COLO668 (cell line): ENCODE measurements at regions not wholly inside any gene's neighbourhood (a gene's known extent, or its start where the extent isn't known, plus 50 kb on each side); places are given as distances from the start of the nearest gene placed in this dataset.
A peak's percentile ranks its signal among the peaks of the same experiment; 100 is the strongest.

Source experiments
- DNase-seq: peaks from one replicate; lab custom pipeline; 2025; ENCODE audit not compliant: unreplicated experiment; lab: John Stamatoyannopoulos, UW

DNA sequence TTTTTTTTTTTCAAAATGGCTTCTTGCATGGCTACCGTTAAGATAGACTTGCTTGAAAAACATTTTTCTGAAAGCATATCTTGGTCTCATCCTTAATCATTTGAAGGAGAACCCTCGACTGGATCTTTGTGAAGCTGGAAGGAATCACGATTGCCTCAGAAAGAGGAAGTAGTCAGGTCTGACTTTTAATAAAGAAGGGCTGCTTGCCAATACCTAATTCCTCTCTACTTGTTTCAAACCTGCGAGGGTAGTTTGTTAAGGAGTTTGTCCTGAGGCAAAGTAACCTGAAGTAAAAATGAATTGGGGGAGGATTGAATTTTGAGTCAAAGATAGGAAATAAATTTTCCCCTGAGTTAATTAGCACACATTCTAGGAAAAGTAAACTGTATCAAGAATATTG, 288.1 kb upstream of the MAP3K7 start:
- no peak for DNase-seq

DNA sequence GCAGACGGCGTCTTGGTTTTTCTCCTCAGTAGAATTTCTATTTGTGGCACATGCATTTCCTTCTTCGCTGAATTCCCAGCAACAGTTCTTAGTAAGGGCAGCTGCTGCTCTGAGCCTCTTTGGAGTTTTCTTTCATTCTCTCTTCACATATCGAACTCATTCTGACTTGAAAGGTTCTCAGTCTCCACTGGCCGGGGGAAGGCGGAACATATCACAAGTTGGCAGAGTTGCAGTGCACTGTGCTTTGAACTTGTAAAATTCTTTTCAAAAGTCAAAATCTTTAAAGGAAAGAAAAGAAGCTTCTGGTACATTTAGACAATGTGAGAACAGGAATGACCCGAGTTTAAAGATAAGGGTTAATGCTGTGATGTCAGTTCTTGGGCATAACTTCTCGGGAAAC, 286.1 kb upstream of the MAP3K7 start:
- DNase-seq, result no peak

DNA sequence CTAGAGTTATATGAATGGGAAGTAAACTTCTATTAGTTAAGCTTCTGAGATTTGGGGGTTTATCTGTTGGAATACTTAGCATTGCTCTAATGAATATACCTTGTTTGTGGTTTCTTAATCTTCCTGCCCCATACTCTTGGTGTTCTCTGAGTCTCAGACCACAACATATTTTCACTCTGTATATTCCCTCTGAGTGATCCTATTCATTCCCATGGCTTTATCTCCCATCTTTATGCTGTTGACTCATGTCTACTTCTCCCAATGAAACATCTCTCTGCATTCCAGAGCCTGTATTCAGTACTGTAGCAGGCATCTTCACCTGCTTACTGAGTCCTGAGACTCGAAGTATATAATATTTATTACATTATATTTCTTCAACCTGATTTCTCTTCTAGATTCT, 283.7 kb upstream of the MAP3K7 start:
- DNase-seq, result no peak

DNA sequence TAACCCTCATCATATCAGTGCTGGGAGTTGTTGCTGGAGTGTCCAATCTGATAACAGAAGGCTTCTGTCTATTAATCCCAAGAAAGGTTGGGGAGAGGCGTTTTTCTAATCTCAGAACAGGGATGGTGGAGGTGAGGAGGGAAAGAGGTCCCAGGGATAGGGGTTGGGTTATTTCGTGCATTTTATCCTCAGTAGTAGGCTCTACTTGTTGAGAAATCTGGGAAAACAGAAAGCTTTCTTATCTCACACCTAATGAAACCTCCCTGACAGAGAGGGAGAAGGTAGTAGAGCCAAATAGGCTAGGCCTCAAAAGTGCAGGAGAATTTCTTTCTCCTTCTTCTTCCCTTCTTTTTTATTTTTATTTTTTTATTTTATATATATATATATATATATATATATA, 281.8 kb upstream of the MAP3K7 start:
- DNase-seq, result no peak

DNA sequence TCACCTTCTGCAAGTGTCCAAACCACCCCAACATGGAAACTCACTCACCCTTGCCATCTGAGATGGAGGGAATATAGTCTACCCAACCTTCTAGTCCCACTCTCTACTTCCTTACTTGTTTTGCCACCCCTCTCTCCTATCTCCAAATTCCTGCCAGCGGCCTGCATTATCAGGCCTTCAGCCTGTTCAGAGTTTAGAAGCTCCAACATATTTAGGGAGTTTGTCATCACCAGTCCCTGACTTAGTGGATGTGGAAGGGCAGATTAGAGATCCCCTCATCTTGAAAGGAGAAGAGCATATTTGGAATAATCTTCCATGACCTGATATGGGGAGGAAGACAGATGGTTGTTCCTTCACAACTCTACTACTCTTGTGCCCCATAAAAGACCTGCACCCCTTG, 281.4 kb upstream of the MAP3K7 start:
- no peak for DNase-seq

DNA sequence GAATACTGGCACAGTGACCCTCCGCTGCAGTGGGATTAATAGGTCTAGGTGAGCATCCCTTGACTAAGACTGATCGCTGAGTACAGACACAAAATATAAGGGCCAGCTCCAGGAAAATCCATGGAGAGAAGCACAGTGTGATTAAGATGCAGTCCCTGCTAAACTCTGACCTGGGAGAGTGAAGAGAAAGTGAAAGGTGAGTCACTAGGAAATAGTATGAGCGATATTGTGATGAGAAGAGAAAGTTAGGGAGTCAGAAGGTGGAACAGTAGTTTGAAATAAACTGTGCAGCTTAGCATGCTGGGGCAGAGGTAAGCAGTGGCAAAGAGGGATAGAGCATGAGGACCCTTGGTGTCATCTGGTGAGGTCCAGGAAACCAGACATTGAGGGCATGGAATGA, 278.6 kb upstream of the MAP3K7 start:
- DNase-seq, result no peak

DNA sequence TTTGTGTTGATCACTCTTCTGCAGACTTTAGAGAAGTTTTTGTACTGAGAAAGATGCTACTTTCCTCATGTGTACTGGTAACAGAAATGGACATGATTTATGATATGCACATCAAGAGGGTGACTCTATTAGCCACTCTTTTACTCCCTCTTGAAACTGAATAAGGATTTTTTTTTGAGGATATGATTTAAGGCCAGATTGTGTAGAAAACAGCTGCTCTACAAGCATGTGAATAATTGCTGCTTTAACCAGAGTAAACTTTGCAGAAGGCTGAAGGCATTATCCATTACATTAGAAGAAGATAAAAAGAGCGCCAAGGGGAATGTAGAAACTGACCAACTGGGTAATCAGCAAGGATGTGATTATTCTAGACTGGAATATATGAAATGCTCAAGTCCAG, 276.2 kb upstream of the MAP3K7 start:
- no peak for DNase-seq

DNA sequence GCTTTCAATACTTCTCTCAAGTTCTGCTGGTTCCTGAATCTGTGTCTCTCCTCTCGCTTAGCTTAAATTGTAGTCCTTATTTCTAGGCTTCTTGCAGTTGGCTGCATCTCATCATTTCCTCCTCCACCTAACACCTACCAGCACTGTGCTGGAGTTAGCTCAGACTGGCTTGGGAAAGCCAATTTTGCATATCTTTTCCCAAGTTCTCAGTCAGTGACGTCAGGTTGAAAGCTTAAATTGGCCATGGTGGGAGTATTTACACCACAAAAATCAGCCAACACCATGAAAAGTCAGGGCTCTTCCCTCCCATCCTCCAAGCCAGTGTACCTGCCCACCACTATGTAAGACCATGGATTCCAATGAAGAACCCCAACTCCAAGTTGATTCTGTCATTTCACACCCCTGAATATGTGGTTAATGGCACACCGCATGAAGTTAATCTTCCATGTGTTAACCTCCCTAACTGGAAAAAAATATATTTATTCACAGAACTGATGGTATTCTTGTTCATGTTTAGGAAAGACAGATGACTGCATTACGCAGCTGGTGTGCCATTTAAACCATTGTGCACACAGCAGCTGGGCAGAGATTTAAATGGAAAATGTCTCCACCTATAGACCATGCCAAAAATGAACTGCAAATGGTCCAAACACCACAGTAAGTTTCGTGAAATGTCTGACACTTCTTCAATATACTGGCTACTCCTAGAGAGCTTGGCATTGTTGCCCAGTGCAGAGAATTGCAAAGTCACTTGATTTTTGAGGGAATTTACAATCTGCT, 274.1 kb upstream of the MAP3K7 start:
- no peak for DNase-seq

DNA sequence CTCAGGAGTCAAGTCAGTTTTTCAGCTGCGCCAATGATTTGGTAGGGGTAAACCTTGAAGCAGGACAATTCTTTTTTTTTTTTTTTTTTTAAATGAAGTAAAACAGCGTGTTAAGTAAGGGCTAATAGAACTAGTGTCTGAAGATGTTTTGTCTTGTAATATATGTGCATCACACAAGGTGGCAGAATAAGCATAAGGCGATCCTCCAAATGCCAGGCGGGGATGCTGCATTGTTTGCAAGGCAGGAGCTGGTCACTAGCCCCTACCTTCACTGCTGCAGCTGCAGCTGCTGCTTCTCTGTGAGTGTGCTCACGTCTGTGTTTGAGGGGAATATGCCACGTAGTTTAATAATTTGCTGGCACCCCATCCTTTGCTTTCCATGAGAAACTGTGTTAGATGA, 272.7 kb upstream of the MAP3K7 start:
- DNase-seq, result peak; percentile 4

DNA sequence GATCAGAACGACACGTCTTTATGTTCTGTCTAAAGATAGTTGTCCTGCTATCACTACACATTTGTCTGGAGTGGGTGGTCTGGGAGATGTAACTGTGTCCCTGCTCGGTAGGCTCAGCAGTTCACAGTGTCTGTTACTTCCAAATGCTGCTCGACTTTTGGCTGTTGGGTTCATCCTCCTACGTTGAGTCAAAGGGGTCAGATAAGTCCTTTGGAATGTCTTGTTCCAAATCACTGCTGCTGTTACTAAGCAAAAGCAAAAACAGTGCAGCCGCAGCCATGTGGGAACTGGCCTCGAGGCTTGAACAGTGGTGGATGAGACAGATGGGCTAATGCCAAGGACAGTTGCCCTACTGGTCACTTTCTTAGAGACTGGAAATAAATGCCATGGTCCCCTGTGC, 272.2 kb upstream of the MAP3K7 start:
- no peak for DNase-seq

DNA sequence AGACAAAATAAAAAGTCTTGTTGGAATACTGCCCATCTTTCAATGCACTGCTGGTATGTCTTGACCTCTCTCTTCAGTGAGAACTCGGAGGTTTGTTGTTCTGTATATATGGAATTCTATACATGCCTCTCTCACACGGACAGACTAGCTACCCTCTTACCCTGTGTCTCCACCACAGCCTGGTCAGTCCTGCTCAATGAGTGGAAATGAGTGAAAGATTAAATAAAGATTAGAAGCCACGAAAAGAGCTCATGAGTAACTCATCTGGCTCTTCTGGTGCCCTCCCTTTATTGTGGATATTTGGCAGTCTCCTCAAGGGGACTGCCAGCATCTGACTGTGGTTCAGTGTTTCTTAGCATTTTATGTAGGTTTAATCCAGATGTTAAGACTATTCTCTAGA, 262.8 kb upstream of the MAP3K7 start:
- no peak for DNase-seq

DNA sequence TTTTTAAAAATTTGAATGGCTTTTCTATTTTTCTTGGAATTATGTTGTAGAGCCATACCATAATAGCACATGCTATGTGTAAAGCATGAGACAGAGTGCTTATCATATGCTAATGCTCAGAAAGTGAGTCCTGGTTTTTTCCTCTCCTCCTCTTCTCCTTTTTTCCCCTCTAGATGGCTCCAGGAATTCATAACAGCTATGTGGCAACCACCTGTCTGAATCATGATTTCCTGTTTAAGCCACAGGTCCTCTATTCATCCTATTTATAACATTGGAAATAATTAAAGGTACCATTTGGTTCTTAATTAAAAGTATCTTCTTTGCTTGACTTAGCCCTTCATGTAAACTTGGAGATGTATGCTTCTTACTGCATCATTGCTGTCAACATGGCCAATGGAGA, 260.0 kb upstream of the MAP3K7 start:
- DNase-seq, result no peak

DNA sequence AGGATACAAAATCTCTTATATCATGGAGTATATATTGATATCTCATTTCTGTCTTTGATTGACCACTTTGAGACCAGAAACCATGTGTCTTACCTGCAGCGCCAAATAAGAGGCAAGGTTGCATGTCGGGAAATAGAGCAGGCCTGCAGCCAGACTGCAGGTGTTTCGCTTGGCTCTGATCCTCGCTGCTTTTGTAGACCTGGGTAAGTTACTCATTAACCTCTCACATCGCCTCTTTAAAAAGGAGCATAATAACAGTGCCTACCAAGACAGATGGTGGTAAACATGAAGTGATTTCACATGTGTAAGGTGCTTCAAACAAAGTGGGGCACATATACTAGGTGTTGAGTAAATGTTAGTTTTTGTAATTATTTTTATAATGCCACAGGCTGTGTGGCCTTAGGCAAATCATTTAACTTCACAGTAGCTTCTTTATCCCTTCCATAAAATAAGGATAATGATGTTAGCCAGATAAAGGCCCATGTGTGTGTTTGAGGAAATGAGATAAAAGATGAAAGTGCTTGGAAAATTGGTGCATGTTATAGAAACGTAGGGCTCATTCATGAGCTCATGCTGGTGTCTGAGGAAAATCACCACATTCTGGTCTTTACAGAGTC, 248.8 kb upstream of the MAP3K7 start:
- peak; percentile 56 for DNase-seq

DNA sequence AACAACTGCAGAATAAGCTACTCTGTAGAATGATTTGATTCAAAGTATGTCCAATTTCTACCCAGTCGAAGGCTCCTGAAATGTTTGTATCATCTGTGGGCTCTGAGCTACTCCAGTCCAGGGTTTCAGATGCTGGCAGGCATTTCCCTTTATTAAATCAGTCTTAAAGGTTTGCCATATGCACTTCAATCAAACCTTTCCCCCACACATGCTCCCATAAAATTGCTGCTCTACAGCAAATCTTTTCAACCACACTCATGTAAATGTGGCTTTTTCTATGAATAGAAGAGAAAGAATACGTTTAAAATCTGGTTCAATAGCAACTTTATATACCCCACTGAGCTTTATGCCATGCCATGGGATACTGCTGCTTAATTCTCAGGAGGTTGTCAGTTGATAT, 242.4 kb upstream of the MAP3K7 start:
- no peak for DNase-seq

DNA sequence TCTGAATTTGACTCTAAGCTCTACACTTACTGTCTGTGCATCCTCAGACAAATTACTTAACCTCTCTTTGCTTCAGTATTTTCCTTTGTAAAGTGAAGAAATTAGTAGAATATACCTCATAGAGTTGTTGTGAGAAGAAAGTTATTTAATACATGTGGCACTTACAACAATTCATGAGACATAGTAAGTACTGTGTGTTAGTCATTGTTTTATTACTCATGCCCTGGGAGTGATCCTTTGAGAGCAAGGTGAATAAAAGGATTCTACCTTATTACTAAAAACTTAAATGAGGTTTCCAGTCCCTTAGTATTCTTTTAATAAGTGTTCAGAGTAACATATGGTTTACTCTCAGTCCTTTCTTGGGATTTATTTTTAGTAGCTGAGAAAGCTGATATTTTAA, 233.6 kb upstream of the MAP3K7 start:
- DNase-seq, result no peak

DNA sequence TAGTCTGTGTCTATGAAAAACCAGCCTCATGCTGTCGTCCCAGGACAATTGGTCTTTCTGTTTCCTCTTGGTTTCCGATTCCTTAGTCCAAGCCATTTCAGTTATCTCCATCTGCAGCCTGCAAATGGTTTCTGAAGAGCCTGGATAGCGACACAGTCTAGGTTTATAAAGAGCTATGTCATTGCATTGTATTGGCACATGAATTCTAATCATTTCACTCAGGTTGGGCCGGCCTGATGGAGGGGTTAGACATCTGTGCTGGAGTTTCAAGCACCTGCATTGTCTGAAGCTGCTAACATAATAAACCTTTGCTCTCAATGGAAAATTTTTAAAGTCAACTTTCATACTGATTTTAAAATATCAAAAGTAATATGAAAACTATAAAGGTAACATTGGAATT, 232.6 kb upstream of the MAP3K7 start:
- no peak for DNase-seq

DNA sequence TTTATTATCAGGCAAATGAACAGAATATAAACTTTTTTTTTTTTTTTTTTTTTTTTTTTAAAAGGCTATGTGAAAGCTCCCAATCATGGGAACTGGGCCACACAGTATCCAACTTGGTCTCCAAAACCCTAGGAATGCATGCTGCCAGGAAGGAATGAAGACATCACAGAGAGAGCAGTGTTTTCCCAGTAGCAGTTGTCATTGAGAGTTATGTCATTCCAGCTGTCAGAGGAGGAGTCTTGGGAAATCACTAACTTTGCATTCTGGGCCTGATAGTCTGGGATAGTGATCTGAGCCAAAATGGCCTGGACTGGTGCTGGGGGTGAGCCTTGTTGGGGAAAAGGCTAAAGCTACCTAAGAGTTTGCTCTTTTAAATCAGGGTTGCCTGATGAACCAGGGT, 231.3 kb upstream of the MAP3K7 start:
- DNase-seq, result no peak

DNA sequence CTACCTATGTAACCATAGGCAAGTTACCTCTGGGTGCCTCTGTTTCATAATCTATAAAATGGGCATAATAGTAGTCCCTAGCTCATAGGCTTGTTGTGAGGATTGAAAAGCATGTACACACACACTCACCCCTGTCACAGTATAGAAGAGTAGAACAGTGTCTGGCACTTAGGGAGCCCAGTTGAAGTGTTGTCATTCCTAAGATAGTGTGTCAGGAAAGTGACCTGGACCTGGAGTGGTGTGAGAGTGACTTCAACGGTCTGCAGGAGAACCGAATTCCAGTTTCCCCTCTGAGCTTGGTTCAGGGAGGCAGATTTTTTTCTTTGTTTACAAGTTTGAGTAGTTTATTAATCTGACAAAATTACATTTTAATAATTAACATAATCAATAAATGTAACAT, 229.9 kb upstream of the MAP3K7 start:
- no peak for DNase-seq

DNA sequence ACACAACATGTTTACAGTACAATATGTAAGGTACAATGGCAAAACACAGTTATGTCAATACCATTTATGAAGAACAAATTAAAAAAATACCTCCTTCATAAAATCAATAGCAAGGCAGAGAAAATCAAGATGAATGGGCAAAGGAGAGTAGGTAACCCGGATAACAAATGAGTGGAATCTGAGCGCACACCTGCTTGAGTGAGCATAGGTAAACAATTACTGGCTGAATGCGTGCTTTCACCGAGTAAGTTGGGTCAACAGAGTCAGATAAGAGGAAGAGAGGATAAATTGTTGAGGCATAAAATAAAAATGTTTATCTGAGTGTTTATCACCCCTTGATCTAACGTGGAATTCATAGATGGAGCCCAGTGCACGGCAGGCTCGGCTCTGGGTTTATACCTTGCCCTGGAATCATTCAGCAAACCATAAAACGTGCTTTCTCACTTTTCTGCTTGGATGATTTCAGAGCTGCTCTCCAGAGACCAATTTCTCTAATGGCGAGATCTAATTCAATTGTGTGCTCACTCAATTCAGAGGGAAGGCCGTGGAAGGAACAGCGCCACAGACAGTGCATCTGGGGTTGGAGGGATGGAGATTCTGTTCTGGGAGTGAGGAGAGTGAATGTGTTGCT, 224.8 kb upstream of the MAP3K7 start:
- DNase-seq, result peak; percentile 42

DNA sequence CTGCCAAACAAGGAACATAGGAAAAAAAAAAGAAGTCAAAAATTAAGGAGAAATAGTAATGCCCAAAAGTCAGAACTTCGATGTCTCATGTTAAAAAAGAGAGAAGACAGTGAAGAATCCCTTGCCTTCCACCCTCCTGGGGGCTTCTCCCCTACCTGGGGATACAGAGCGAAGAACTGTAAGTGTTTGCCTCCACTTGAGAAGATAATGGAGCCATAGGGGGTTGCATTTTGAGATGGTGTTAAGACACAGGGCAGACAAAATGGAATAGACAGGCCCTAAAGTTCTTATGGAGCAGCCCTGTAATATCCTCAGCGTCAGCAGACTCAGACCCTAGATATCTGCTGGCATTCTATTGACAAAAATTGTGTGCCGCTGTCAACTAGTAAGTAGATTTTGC, 222.2 kb upstream of the MAP3K7 start:
- no peak for DNase-seq

DNA sequence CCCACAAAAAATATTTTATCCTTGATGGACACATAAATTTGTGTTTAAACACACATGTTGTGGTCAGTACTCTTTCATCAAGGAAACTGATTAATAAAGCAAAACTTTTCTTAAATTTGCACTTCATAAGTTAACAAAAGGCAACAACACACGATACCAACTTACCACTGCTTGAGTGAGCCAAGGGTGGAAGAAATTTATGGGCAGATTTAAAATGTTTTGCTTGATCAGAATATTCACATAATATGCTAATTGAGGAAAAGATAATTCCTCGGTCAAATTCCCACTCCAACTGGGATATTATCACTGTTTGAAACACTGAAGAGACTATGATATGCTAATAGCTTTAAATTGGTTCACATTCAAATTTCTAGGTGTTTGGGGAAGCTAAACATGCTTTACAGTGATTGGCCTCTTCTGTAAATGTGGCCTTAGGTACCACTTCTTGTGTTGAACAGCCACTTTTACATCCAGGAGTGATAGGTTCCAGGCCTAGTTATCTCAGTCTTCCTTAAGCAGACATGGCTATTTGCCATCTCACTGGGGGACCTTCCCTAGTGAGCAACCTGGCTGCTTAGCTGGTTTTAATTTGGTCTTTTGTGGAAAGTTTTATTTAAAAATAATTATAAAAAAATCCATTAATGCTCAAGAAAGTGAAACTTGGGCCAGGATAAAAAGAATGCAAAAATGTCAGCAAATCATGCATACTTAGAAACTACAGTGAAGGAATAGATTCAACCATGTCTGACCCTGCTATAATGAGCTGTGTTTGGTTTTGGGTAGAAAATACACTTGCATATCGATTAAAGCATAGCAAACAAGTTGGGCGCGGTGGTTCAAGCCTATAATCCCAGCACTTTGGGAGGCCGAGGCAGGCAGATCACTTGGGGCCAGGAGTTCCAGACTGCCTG, 221.2 kb upstream of the MAP3K7 start:
- no peak for DNase-seq
